Esophagus squamous epithelium (tissue), 5 donors: ENCODE measurements at regions not wholly inside any gene's neighbourhood (a gene's known extent, or its start where the extent isn't known, plus 50 kb on each side); places are given as distances from the start of the nearest gene placed in this dataset.
"Not testable (repeated sequence)": the region's sequence is repeated elsewhere in the genome, so short reads cannot be mapped to it uniquely, and the experiment has no call there.

Experiments
- DNase-seq: peaks from one replicate; lab custom pipeline; 2025; lab: John Stamatoyannopoulos, UW
- H3K27ac ChIP-seq, 4 donors: fragments of 200-600 bp; sonication (generic); one replicate each; pipeline ENCODE4 v1.5.1; 2016 to 2019; ENCODE audit warnings: mild to moderate bottlenecking in 1 of 4
- H3K27me3 ChIP-seq, 4 donors: fragments of 200-600 bp; sonication (generic); 1 replicate in 3 of 4; 2 replicates in 1 of 4; pipeline versions ENCODE4 v1.5.1 to v1.6.0; 2017 to 2021; ENCODE audit warnings: antibody characterized with exemption in 1 of 4
- H3K36me3 ChIP-seq, 3 donors: fragments of 200-600 bp; sonication (generic); one replicate each; pipeline ENCODE4 v1.5.1; 2016 to 2019
- H3K4me1 ChIP-seq, 3 donors: fragments of 200-600 bp; sonication (generic); one replicate each; pipeline ENCODE4 v1.5.1; 2017 to 2019
- H3K4me3 ChIP-seq, 4 donors: fragments of 200-600 bp; sonication (generic); 1 replicate in 3 of 4; 2 replicates in 1 of 4; pipeline ENCODE4 v1.5.1; 2016 to 2019; ENCODE audit warnings: mild to moderate bottlenecking in 2 of 4, moderate library complexity in 1 of 4
- H3K9me3 ChIP-seq, 3 donors: fragments of 200-600 bp; sonication (generic); one replicate each; pipeline ENCODE4 v1.5.1; 2016 to 2019
- CTCF ChIP-seq, 6 experiments: fragments of 450-650 bp in 4 of 6; fragments of 200-600 bp in 2 of 6; sonication (generic) in 2 of 6; IDR thresholded peaks; one replicate each; pipeline ENCODE4 v1.5.1; 2016 to 2019; ENCODE audit warnings: antibody characterized with exemption in 6 of 6, mild to moderate bottlenecking in 4 of 6, moderate library complexity in 4 of 6
- POLR2A ChIP-seq, 4 donors: fragments of 450-650 bp; IDR thresholded peaks; one replicate each; pipeline ENCODE4 v1.6.1; 2017; ENCODE audit warnings: antibody characterized with exemption in 4 of 4, mild to moderate bottlenecking in 4 of 4, moderate library complexity in 3 of 4
- WGBS, 2 donors: methylation state at CpG; one replicate each; pipeline ENCODE4 v1.1.5; 2018; 5-methylcytosine and 5-hydroxymethylcytosine counted together
- intact Hi-C: fragments of 100-400 bp; cut with DNase I; formaldehyde crosslinking; loops from one replicate; pipeline ENCODE4 v1.15.0; 2022
- donor health status: DM: yes; HTN: yes; CAD: no.

DNA sequence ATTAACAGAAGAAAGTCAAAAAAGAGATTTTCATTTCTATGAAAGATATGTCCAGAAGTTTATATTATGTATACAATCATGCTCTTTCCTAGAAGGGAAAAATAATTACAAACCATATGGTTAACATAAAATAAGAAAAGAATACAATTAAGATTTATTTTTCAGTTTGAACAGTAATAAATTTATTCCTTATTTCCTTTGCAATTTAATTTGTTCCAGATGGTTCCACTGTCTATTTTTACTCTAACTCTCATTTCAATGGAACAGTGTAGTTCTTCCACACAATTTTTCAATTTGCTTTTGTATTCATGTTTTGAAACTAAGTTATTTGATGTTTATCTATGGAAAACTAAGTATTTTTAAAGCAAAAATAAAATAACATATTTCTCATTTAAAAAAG is 1026.3 kb downstream of the TAF11L14 start:
- intact Hi-C loops, result no loop called here
- Histone ChIP-seq H3K36me3 (no peaks in the 10 kb centered on the region), H3K27me3 (no peaks in the 10 kb centered on the region), H3K4me1 (no peaks in the 10 kb centered on the region), H3K4me3 (no peak overlapping the region), H3K9me3 (no peaks in the 10 kb centered on the region), H3K27ac (no peak overlapping the region)
- TF ChIP-seq POLR2A (IDR thresholded peaks at IDR 0.05), result no peak
- no peak for TF ChIP-seq CTCF (IDR thresholded peaks at IDR 0.05)
- DNase-seq, result no peak

GRCh38 chr5:18662231-18662630 is 1028.0 kb downstream of the TAF11L14 start:
- Histone ChIP-seq H3K4me1 (no peaks in the 10 kb centered on the region), H3K4me3 (no peak overlapping the region), H3K36me3 (no peaks in the 10 kb centered on the region), H3K27ac (no peak overlapping the region), H3K27me3 (no peaks in the 10 kb centered on the region), H3K9me3 (no peaks in the 10 kb centered on the region)
- no peak for TF ChIP-seq POLR2A (IDR thresholded peaks at IDR 0.05)
- no peak for TF ChIP-seq CTCF (IDR thresholded peaks at IDR 0.05)
- no peak for DNase-seq
- intact Hi-C loops, result no loop called here
- 78 to 91% methylated on average over 2 of the region's 2 CpGs for WGBS, 2 donors

- H3K27me3 ChIP-seq, H3K4me3 ChIP-seq, H3K4me1 ChIP-seq, intact Hi-C loops, H3K27ac ChIP-seq, H3K36me3 ChIP-seq, H3K9me3 ChIP-seq, DNase-seq: not testable (repeated sequence)
- WGBS, 2 donors, result 60 to 75% methylated on average over 1 to 4 of the region's 4 CpGs
These were observed 1040.0 kb downstream of the TAF11L14 start for GRCh38 chr5:18674212-18674611.

- intact Hi-C loops, result no loop called here
- WGBS, 2 donors, result 46 to 81% methylated on average over 2 of the region's 2 CpGs
- Histone ChIP-seq H3K4me1 (no peaks in the 10 kb centered on the region), H3K27me3 (no peaks in the 10 kb centered on the region), H3K27ac (no peak overlapping the region), H3K9me3 (no peaks in the 10 kb centered on the region), H3K36me3 (no peaks in the 10 kb centered on the region), H3K4me3 (no peak overlapping the region)
- DNase-seq, result no peak
- TF ChIP-seq CTCF (IDR thresholded peaks at IDR 0.05), result no peak
- no peak for TF ChIP-seq POLR2A (IDR thresholded peaks at IDR 0.05)
These were observed 1040.8 kb downstream of the TAF11L14 start for GRCh38 chr5:18675041-18675440.

GRCh38 chr5:18686253-18686652 is 1052.0 kb downstream of the TAF11L14 start:
- no peak for DNase-seq
- H3K4me3 ChIP-seq, result no peak overlapping the region
- no peaks in the 10 kb centered on the region for H3K4me1 ChIP-seq
- WGBS, 2 donors, result 72 to 83% methylated on average over 3 of the region's 3 CpGs
- H3K9me3 ChIP-seq, result no peaks in the 10 kb centered on the region
- no peak overlapping the region for H3K27ac ChIP-seq
- no peaks in the 10 kb centered on the region for H3K27me3 ChIP-seq
- H3K36me3 ChIP-seq, result no peaks in the 10 kb centered on the region
- intact Hi-C loops, result no loop called here
- TF ChIP-seq CTCF (IDR thresholded peaks at IDR 0.05), result no peak
- no peak for TF ChIP-seq POLR2A (IDR thresholded peaks at IDR 0.05)

GRCh38 chr5:18687429-18687828 is 1053.2 kb downstream of the TAF11L14 start:
- intact Hi-C loops, result no loop called here
- Histone ChIP-seq H3K36me3 (no peaks in the 10 kb centered on the region), H3K27me3 (no peaks in the 10 kb centered on the region), H3K4me3 (no peak overlapping the region), H3K27ac (no peak overlapping the region), H3K9me3 (no peaks in the 10 kb centered on the region), H3K4me1 (no peaks in the 10 kb centered on the region)
- WGBS, 2 donors, result 85 to 87% methylated on average over 2 of the region's 2 CpGs
- TF ChIP-seq POLR2A (IDR thresholded peaks at IDR 0.05) (no peak), CTCF (IDR thresholded peaks at IDR 0.05) (no peak)
- no peak for DNase-seq
